VCaP (cell line): ENCODE measurements at regions not wholly inside any gene's neighbourhood (a gene's known extent, or its start where the extent isn't known, plus 50 kb on each side); places are given as distances from the start of the nearest gene placed in this dataset.

Experiments used
- H3K27ac ChIP-seq: fragments of 450-650 bp; 2 replicates; pipeline ENCODE4 v1.5.1; 2017
- TF ChIP-seq, protein P1 (sequence below): fragments of 450-650 bp; conservative IDR thresholded peaks from 2 replicates; pipeline ENCODE4 v1.5.1; 2017; ENCODE audit warnings: mild to moderate bottlenecking, moderate library complexity

DNA sequence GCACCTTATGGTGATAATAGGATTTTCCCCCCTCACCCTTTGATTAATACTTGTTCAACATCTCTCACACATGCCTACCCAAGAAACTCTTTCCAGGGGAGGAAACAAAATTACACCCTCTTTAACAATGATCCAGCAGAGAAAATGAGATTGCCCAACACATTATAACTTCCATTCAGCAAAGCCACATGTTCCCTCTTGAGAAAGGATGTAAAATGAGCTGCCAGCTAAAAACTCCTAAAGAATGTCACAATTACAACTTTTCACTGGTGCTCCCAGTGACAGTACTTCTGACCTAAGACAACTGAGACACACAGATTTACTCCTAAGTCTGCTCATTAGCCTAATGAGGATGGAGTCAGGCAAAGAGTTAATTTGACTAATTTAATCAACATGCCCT lies 621.4 kb downstream of the DIAPH3 start:
- TF ChIP-seq, protein P1, sequence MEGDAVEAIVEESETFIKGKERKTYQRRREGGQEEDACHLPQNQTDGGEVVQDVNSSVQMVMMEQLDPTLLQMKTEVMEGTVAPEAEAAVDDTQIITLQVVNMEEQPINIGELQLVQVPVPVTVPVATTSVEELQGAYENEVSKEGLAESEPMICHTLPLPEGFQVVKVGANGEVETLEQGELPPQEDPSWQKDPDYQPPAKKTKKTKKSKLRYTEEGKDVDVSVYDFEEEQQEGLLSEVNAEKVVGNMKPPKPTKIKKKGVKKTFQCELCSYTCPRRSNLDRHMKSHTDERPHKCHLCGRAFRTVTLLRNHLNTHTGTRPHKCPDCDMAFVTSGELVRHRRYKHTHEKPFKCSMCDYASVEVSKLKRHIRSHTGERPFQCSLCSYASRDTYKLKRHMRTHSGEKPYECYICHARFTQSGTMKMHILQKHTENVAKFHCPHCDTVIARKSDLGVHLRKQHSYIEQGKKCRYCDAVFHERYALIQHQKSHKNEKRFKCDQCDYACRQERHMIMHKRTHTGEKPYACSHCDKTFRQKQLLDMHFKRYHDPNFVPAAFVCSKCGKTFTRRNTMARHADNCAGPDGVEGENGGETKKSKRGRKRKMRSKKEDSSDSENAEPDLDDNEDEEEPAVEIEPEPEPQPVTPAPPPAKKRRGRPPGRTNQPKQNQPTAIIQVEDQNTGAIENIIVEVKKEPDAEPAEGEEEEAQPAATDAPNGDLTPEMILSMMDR: no peak
- no peak overlapping the region for H3K27ac ChIP-seq

DNA sequence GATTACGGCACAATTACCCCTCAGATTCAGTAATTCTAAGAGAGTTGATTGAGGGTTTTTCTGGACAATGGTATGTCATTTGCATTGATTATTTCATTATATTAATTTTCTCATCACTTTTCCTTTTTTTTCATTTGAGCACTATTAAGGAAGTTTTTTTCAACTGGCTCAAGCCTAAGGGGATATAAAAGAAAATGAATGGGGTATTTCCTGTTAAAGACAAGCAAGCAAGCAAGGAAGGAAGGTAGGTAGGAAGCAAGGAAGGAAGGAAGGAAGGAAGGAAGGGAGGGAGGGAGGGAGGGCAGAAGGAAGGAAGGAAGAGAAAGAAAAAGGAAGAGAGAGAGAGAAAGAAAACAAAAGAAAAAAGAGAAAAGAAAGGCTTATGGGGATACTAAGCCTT lies 620.3 kb downstream of the DIAPH3 start:
- TF ChIP-seq, protein P1: no peak
- H3K27ac ChIP-seq: no peak overlapping the region

DNA sequence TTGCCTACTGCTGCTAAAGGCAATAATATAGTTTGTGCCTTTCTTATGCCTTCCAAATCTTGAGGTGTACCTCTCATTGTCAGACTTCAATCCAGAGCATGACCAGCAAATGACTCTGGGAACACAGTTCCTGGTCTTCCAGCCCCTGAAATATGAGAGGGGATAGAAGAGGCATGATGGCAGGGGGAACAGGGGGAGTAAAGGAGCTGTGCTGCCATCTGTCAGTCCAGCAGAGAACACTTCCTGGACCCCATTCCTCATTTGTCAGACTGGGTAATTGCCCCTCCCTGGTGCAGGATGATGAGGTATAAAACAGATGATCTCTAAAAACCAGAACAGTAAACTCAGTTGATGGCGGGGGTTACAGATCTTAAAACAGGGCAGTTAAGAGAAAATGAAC lies 618.7 kb downstream of the DIAPH3 start:
- H3K27ac ChIP-seq: no peak overlapping the region
- TF ChIP-seq, protein P1: no peak

DNA sequence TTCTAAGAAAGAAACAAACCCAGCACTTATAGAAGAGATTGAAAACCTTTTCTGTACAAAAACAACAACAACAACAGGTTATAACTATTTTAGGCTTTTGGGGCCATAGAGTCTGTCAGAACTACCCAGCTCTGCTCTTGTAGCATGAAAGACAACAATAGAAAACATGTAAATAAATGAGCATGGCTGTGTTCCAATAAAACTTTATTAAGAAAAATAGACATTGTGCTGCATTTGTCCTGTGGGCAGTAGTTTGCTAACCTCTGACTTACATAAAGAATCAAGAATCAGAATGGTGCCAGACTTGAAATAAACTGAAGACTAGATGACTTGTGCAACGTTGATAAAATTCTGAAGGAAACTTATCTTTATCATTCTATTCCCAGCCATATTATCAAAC lies 617.5 kb downstream of the DIAPH3 start:
- no peak overlapping the region for H3K27ac ChIP-seq
- TF ChIP-seq, protein P1: no peak

DNA sequence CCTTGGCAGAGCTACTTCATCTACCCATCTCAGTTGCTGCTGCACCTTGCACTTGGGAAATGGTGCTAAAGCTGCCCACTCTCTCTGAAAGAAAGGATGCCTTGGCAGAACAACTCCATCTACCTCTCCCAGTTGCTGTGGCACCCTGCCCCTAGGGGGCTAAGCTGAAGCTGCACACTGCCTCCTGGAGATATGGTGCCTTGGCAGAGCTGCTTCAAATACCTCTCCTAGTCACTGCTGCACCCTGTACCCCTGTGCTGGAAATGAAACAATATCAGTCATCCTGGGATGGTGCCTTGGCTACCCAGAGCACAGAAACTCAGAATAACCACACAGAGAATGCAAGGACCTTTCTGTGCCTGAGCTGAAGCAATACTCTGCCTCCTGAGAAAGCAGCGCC lies 615.8 kb downstream of the DIAPH3 start:
- TF ChIP-seq, protein P1: no peak

DNA sequence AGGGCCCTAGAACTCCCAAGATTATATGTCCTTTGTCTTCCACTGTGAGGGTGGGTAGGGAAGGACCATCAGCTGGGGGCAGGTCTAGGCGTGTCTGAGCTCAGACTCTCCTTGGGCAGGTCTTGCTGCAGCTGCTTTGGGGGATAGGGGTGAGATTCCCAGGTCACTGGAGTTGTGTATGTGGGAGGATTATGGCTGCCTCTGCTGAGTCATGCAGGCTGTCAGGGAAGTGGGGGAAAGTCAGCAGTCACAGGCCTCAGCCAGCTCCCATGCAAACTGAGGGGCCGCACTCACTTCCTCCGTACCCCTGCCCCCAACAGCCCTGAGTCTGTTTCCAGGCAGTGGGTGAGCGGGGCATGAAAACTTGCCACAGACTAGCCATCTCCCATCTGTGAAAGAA lies 600.8 kb downstream of the DIAPH3 start:
- H3K27ac ChIP-seq: no peak overlapping the region
- TF ChIP-seq, protein P1: no peak

More for the DNA sequence above, 615.8 kb downstream of the DIAPH3 start:
- H3K27ac ChIP-seq: no peak overlapping the region

DNA sequence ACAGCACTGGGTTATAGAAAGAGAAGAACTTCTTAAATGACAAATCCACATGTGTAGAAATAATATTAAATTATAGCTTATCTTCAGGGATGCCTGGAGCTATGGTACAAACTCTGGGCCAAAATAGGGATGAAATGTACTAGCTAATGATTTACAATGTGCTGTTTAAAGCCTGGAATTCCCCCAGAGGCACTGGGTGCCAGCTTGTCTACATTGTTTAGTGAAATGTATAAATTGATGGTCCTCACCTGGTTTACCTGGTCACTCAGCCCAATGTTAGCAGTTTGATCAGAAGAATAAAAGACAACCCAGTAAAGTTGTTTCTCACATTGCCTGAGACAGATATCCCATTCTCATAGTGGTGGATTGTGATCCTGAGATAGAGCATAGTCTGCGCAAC lies 597.2 kb downstream of the DIAPH3 start:
- no peak overlapping the region for H3K27ac ChIP-seq
- TF ChIP-seq, protein P1: no peak

DNA sequence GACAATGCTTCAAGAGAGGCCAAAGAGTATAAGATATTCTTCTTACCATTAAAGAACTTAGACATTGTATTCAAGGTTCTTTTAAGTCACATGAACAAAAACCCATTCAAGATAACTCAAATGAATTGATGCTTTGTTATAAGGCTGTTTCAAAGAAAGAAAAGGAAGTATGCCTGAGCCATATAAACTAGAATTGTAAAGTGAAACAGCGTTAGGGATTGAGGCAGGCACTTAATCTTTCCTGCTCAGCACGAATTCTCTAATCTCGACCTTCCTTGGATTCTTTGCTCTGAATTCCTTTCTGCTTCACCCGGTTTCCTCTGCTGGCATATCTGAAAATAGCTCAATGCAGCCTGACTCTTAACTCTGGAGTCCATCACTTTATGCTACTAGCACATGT lies 595.4 kb downstream of the DIAPH3 start:
- TF ChIP-seq, protein P1: no peak
- H3K27ac ChIP-seq: no peak overlapping the region
